A549 (cell line): ENCODE measurements at regions not wholly inside any gene's neighbourhood (a gene's known extent, or its start where the extent isn't known, plus 50 kb on each side); places are given as distances from the start of the nearest gene placed in this dataset.

Source experiments
- ATAC-seq, 2 experiments: fragments of 200-7000 bp in 1 of 2; fragments of >200 bp in 1 of 2; cut with Nextera tagmentation in 1 of 2; cut with Tn5 transposase in 1 of 2; 3 replicates each; pipeline versions ENCODE4 v1.8.0 to v1.9.1; 2018 to 2020; ENCODE audit warnings: mild to moderate bottlenecking in 1 of 2, moderate library complexity in 1 of 2
- CTCF ChIA-PET: fragments of 300-600 bp; sonication (Branson Sonifier 250); formaldehyde crosslinking; extraction: SDS; loops from one replicate; lab custom pipeline; 2021; ENCODE audit warnings: antibody characterized with exemption, inconsistent platforms; lab: Yijun Ruan, JAX
- POLR2A ChIA-PET: fragments of 350-600 bp; formaldehyde crosslinking; extraction: SDS; loops from one replicate; lab custom pipeline; 2021; ENCODE audit warnings: antibody characterized with exemption, inconsistent platforms; lab: Yijun Ruan, JAX
- DNase-seq, 2 experiments: peaks; one replicate each; pipeline versions ENCODE4 v3.0.0 to v3.0.0-alpha.2; 2011 to 2016; ENCODE audit warnings: low read depth in 1 of 2, low spot score in 1 of 2
- FAIRE-seq: peaks from 2 replicates; lab custom pipeline; 2011; peaks lifted over from hg19 to GRCh38; lab: Jason Lieb, UNC
- H3K27ac ChIP-seq, 2 experiments: fragments of >200 bp; sonication (Bioruptor Twin); formaldehyde crosslinking; 3 replicates each; pipeline ENCODE4 v1.5.1; 2016 to 2017
- H3K4me1 ChIP-seq: fragments of >200 bp; sonication (Bioruptor Twin); formaldehyde crosslinking; 3 replicates; pipeline ENCODE4 v1.6.1; 2016
- H3K4me2 ChIP-seq: fragments of >200 bp; sonication (Bioruptor Twin); formaldehyde crosslinking; 3 replicates; pipeline ENCODE4 v1.6.1; 2016
- H3K4me3 ChIP-seq: fragments of >200 bp; sonication (Bioruptor Twin); formaldehyde crosslinking; 3 replicates; pipeline ENCODE4 v1.5.1; 2016
- H3K9me3 ChIP-seq: fragments of >200 bp; sonication (Bioruptor Twin); formaldehyde crosslinking; 3 replicates; pipeline ENCODE4 v1.6.1; 2016
- BCL3 ChIP-seq: fragments of >200 bp; sonication (Bioruptor Twin); formaldehyde crosslinking; IDR thresholded peaks from 3 replicates; pipeline ENCODE4 v1.6.1; 2016
- BHLHE40 ChIP-seq: IDR thresholded peaks from 2 replicates; pipeline ENCODE4 v1.6.1; 2012; ENCODE audit warnings: low read depth, low read length, inconsistent platforms
- CEBPB ChIP-seq, 2 experiments: fragments of >200 bp in 1 of 2; sonication (Bioruptor Twin) in 1 of 2; formaldehyde crosslinking in 1 of 2; IDR thresholded peaks; 2 replicates each; pipeline ENCODE4 v1.6.1; 2012 to 2016
- EHMT2 ChIP-seq: fragments of 200-600 bp; sonication (generic); IDR thresholded peaks from 2 replicates; pipeline ENCODE4 v1.6.1; 2016; ENCODE audit warnings: antibody characterized with exemption, low read depth, mild to moderate bottlenecking, moderate library complexity
- EP300 ChIP-seq, 2 experiments: fragments of >200 bp; sonication (Bioruptor Twin); formaldehyde crosslinking; IDR thresholded peaks; 2 replicates in 1 of 2; 3 replicates in 1 of 2; pipeline ENCODE4 v1.6.1; 2016 to 2017
- ESRRA ChIP-seq: fragments of 150-350 bp; IDR thresholded peaks from 2 replicates; pipeline ENCODE4 v1.6.1; 2014; ENCODE audit warnings: mild to moderate bottlenecking, low read length, borderline replicate concordance
- FOSB ChIP-seq: fragments of 250-450 bp; sonication (Bioruptor Pico); IDR thresholded peaks from 2 replicates; pipeline ENCODE4 v1.5.0; 2020; ENCODE audit warnings: mild to moderate bottlenecking, moderate library complexity
- FOSL2 ChIP-seq, 2 experiments: fragments of 450-650 bp in 1 of 2; fragments of >200 bp in 1 of 2; sonication (Bioruptor Twin) in 1 of 2; formaldehyde crosslinking; IDR thresholded peaks; 2 replicates each; pipeline versions ENCODE4 v1.5.0 to v1.6.1; 2016 to 2020; ENCODE audit warnings: mild to moderate bottlenecking in 1 of 2, moderate library complexity in 1 of 2
- FOXS1 ChIP-seq: fragments of 250-450 bp; sonication (Bioruptor Pico); IDR thresholded peaks from 2 replicates; pipeline ENCODE4 v1.5.0; 2020; ENCODE audit warnings: mild to moderate bottlenecking, moderate library complexity
- GATA3 ChIP-seq: IDR thresholded peaks from 2 replicates; pipeline ENCODE4 v1.6.1; 2012; ENCODE audit warnings: borderline replicate concordance
- HES2 ChIP-seq: fragments of >200 bp; sonication (Bioruptor Twin); formaldehyde crosslinking; IDR thresholded peaks from 2 replicates; pipeline ENCODE4 v1.6.1; 2016
- HOXA7 ChIP-seq: fragments of 250-450 bp; sonication (Bioruptor Pico); IDR thresholded peaks from 2 replicates; pipeline ENCODE4 v1.5.0; 2020; ENCODE audit warnings: mild to moderate bottlenecking, moderate library complexity
- JUNB ChIP-seq: fragments of >200 bp; sonication (Bioruptor Twin); formaldehyde crosslinking; IDR thresholded peaks from 2 replicates; pipeline ENCODE4 v1.6.1; 2016
- MAFK ChIP-seq: fragments of 450-650 bp; IDR thresholded peaks from 2 replicates; pipeline ENCODE4 v1.6.1; 2014; ENCODE audit not compliant: partially characterized antibody
- MYC ChIP-seq: IDR thresholded peaks from 2 replicates; pipeline ENCODE4 v1.6.1; 2012; ENCODE audit warnings: mild to moderate bottlenecking, inconsistent platforms, low read length, improper control_type of control experiment, borderline replicate concordance
- NFE2L2 ChIP-seq: fragments of 150-350 bp; conservative IDR thresholded peaks from 2 replicates; pipeline ENCODE4 v1.6.1; 2014; ENCODE audit warnings: low read length
- NPAS2 ChIP-seq: fragments of 250-450 bp; sonication (Bioruptor Pico); IDR thresholded peaks from 2 replicates; pipeline ENCODE4 v1.8.0; 2022; ENCODE audit warnings: mild to moderate bottlenecking, moderate library complexity, borderline replicate concordance
- POLR2A ChIP-seq: IDR thresholded peaks from 2 replicates; pipeline ENCODE4 v1.6.1; 2012; ENCODE audit warnings: mild to moderate bottlenecking, low read length
- RARB ChIP-seq: fragments of 250-450 bp; sonication (Bioruptor Pico); IDR thresholded peaks from 2 replicates; pipeline ENCODE4 v1.8.0; 2021; ENCODE audit warnings: mild to moderate bottlenecking, moderate library complexity
- SMC3 ChIP-seq: fragments of >200 bp; sonication (Bioruptor Twin); formaldehyde crosslinking; IDR thresholded peaks from 3 replicates; pipeline ENCODE4 v1.6.1; 2018; ENCODE audit warnings: inconsistent platforms
- TP53 ChIP-seq: fragments of 250-450 bp; sonication (Bioruptor Pico); IDR thresholded peaks from 2 replicates; pipeline ENCODE4 v1.5.0; 2021; ENCODE audit warnings: mild to moderate bottlenecking, moderate library complexity
- USF2 ChIP-seq: fragments of 450-650 bp; IDR thresholded peaks from 2 replicates; pipeline ENCODE4 v1.6.1; 2014; ENCODE audit warnings: antibody characterized with exemption
- ZC3H11A ChIP-seq: fragments of 450-650 bp; IDR thresholded peaks from 2 replicates; pipeline ENCODE4 v1.6.1; 2014; ENCODE audit warnings: antibody characterized with exemption, mild to moderate bottlenecking
- ZFP36 ChIP-seq: fragments of 450-650 bp; IDR thresholded peaks from 2 replicates; pipeline ENCODE4 v1.6.1; 2014; ENCODE audit warnings: borderline replicate concordance; ENCODE audit not compliant: partially characterized antibody
- WGBS: methylation state at CpG from one replicate; pipeline ENCODE4 v1.1.6; 2017; ENCODE audit errors: missing lambda C conversion rate; 5-methylcytosine and 5-hydroxymethylcytosine counted together
- TF ChIP-seq, protein P1 (sequence below): fragments of 150-350 bp; IDR thresholded peaks from 2 replicates; pipeline ENCODE4 v1.6.1; 2014; ENCODE audit warnings: low read depth, mild to moderate bottlenecking, low read length
- TF ChIP-seq, protein P2 (sequence below): IDR thresholded peaks from 2 replicates; pipeline ENCODE4 v1.6.1; 2012

DNA sequence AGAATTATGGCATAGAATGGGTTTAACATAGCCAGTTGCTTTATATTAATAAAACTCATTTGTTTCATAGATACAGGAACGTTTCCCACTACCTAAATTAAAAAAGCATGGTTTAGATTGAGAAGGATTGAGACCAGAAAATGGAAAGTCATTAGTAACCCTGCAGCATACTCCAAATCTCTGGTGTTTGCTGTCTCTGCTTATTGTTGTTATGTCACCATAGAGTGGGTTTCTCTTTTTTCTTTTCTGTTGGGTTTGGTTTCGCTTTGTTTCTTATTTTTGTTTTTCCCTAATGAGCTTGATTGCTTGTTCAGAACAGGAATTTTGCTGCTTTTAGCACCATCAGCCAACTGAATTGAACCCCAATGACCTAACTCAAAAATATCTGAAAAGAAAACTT is 1034.8 kb downstream of the MAT2B start:
- POLR2A ChIA-PET, result no interaction called here
- H3K9me3 ChIP-seq, result no peaks in the 10 kb centered on the region
- no peak overlapping the region for H3K4me2 ChIP-seq
- H3K27ac ChIP-seq, result no peak overlapping the region
- no peaks in the 10 kb centered on the region for H3K4me1 ChIP-seq
- ATAC-seq, result no peak
- CTCF ChIA-PET, result no interaction called here
- FAIRE-seq, result no peak
- no peak for DNase-seq
- TF ChIP-seq GATA3 (no peak), ESRRA (no peak), CEBPB (IDR thresholded peaks at IDR 0.05) (no peak), MAFK (no peak), NPAS2 (CRISPR knock-in tag) (no peak), BHLHE40 (no peak), NFE2L2 (no peak), JUNB (no peak), HOXA7 (CRISPR knock-in tag) (no peak), FOSL2 (IDR thresholded peaks at IDR 0.05) (no peak), FOSL2 (CRISPR knock-in tag; IDR thresholded peaks at IDR 0.05) (no peak), BCL3 (no peak), ZFP36 (no peak), POLR2A (no peak), ZC3H11A (no peak), EHMT2 (no peak), MYC (no peak), FOXS1 (CRISPR knock-in tag) (no peak)
- TF ChIP-seq, protein P1, sequence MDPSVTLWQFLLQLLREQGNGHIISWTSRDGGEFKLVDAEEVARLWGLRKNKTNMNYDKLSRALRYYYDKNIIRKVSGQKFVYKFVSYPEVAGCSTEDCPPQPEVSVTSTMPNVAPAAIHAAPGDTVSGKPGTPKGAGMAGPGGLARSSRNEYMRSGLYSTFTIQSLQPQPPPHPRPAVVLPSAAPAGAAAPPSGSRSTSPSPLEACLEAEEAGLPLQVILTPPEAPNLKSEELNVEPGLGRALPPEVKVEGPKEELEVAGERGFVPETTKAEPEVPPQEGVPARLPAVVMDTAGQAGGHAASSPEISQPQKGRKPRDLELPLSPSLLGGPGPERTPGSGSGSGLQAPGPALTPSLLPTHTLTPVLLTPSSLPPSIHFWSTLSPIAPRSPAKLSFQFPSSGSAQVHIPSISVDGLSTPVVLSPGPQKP, result no peak
- TF ChIP-seq, protein P2, sequence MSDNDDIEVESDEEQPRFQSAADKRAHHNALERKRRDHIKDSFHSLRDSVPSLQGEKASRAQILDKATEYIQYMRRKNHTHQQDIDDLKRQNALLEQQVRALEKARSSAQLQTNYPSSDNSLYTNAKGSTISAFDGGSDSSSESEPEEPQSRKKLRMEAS, result no peak
- 0% methylated on average over 2 of the region's 2 CpGs for WGBS
- no peak overlapping the region for H3K4me3 ChIP-seq

GRCh38 chr5:164545507-164545906 is 1040.1 kb downstream of the MAT2B start:
- no peaks in the 10 kb centered on the region for H3K9me3 ChIP-seq
- FAIRE-seq (no peak), ATAC-seq (no peak)
- WGBS, result 19% methylated on average over 6 of the region's 6 CpGs
- H3K4me2 ChIP-seq, result no peak overlapping the region
- POLR2A ChIA-PET, result no interaction called here
- TF ChIP-seq NFE2L2, result no peak
- TF ChIP-seq SMC3, result no peak
- TF ChIP-seq, protein P1, result no peak
- no peak for TF ChIP-seq POLR2A
- TF ChIP-seq TP53 (CRISPR knock-in tag), result no peak
- TF ChIP-seq FOSB (CRISPR knock-in tag), result no peak
- TF ChIP-seq HES2, result no peak
- TF ChIP-seq RARB, result no peak
- no peak for TF ChIP-seq EP300 (IDR thresholded peaks at IDR 0.05)
- TF ChIP-seq USF2, result no peak
- TF ChIP-seq BCL3, result no peak
- TF ChIP-seq, all 56 proteins: peak for 0
- CTCF ChIA-PET, result no interaction called here
- DNase-seq, result no peak
- H3K4me3 ChIP-seq, result no peak overlapping the region
- H3K4me1 ChIP-seq, result no peaks in the 10 kb centered on the region
- no peak overlapping the region for H3K27ac ChIP-seq
